GM19452 (cell line): ENCODE measurements at regions not wholly inside any gene's neighbourhood (a gene's known extent, or its start where the extent isn't known, plus 50 kb on each side); places are given as distances from the start of the nearest gene placed in this dataset.

Experiments
- ATAC-seq: cut with Tn5 transposase; IDR thresholded peaks from one replicate; pipeline ENCODE4 v1.9.1; 2021; ENCODE audit not compliant: unreplicated experiment

- ATAC-seq = no peak
Measured at GRCh38 chr12:87846045-87846444, 183.2 kb downstream of the C12orf50 start.

GRCh38 chr12:87841935-87842334, 187.3 kb downstream of the C12orf50 start:
- ATAC-seq = no peak

- ATAC-seq = no peak
Measured at GRCh38 chr12:87836190-87836589, 193.0 kb downstream of the C12orf50 start.

GRCh38 chr12:87828382-87828973, 200.7 kb downstream of the C12orf50 start:
- ATAC-seq = no peak

- ATAC-seq = no peak
Measured at GRCh38 chr12:87827638-87828264, 201.4 kb downstream of the C12orf50 start.

- no peak for ATAC-seq
Measured at GRCh38 chr12:87822923-87823322, 206.3 kb downstream of the C12orf50 start.

GRCh38 chr12:87820524-87821202, 208.5 kb downstream of the C12orf50 start:
- no peak for ATAC-seq

GRCh38 chr12:87818441-87818840, 210.8 kb downstream of the C12orf50 start:
- no peak for ATAC-seq

GRCh38 chr12:87815771-87816585, 213.2 kb downstream of the C12orf50 start:
- ATAC-seq = no peak

GRCh38 chr12:87814625-87815024, 214.6 kb downstream of the C12orf50 start:
- no peak for ATAC-seq

GRCh38 chr12:87813476-87814234, 215.5 kb downstream of the C12orf50 start:
- no peak for ATAC-seq

- no peak for ATAC-seq
Measured at GRCh38 chr12:87812681-87813080, 216.5 kb downstream of the C12orf50 start.

- no peak for ATAC-seq
Measured at GRCh38 chr12:87812030-87812429, 217.2 kb downstream of the C12orf50 start.

- no peak for ATAC-seq
Measured at GRCh38 chr12:87809916-87810315, 219.3 kb downstream of the C12orf50 start.

- no peak for ATAC-seq
Measured at GRCh38 chr12:87807086-87807485, 222.1 kb downstream of the C12orf50 start.

GRCh38 chr12:87806310-87806709, 222.9 kb downstream of the C12orf50 start:
- no peak for ATAC-seq

- ATAC-seq = no peak
Measured at GRCh38 chr12:87804386-87804785, 224.8 kb downstream of the C12orf50 start.

- ATAC-seq = no peak
Measured at GRCh38 chr12:87802721-87803011, 226.5 kb downstream of the C12orf50 start.

GRCh38 chr12:87801860-87802720, 227.1 kb downstream of the C12orf50 start:
- no peak for ATAC-seq

- no peak for ATAC-seq
Measured at GRCh38 chr12:87796961-87797516, 232.2 kb downstream of the C12orf50 start.
